AG08395 (cell line): ENCODE measurements at regions not wholly inside any gene's neighbourhood (a gene's known extent, or its start where the extent isn't known, plus 50 kb on each side); places are given as distances from the start of the nearest gene placed in this dataset.
A peak's percentile ranks its signal among the peaks of the same experiment; 100 is the strongest.

Source experiments
- DNase-seq: peaks from one replicate; pipeline ENCODE4 v3.0.0; 2012; ENCODE audit warnings: mixed read lengths, low spot score

DNA sequence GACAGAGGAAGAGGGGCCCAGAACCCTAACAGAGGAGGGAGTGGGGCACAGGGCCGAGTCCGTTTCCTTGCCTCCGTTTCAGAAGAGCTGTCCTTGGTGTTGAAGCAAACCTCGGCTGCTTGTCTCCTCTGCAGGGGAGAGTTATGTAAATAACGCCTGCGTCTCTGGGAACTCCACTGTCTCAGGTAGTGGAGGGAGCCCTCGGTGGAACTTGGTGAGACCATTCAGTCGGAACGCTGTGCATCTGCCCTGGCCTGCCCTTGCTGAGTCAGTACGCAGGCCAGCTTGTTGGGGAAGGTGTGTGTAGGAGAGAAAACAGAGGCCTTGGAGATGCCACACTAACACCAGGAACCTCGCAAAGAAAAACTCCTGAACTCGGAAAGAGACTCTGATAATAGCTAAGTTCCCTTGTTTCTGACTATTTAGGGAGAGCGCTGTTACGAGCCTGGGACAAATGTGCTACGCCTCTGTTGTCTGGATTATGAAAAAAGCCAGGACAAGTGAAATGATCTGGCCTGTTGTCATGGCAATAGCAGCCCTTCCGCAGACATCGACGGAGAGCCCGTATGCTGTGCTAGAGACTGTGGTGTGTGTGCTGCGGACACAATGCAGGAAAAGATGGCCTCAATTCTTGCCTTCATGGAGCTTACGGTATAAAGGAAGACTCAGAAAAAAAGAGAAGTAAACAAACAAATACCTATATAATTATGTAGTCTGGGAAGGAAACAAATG lies 94.6 kb upstream of the AKT3 start:
- DNase-seq, result peak; percentile 52

GRCh38 chr1:243943671-243944428 lies 93.8 kb upstream of the AKT3 start:
- no peak for DNase-seq

DNA sequence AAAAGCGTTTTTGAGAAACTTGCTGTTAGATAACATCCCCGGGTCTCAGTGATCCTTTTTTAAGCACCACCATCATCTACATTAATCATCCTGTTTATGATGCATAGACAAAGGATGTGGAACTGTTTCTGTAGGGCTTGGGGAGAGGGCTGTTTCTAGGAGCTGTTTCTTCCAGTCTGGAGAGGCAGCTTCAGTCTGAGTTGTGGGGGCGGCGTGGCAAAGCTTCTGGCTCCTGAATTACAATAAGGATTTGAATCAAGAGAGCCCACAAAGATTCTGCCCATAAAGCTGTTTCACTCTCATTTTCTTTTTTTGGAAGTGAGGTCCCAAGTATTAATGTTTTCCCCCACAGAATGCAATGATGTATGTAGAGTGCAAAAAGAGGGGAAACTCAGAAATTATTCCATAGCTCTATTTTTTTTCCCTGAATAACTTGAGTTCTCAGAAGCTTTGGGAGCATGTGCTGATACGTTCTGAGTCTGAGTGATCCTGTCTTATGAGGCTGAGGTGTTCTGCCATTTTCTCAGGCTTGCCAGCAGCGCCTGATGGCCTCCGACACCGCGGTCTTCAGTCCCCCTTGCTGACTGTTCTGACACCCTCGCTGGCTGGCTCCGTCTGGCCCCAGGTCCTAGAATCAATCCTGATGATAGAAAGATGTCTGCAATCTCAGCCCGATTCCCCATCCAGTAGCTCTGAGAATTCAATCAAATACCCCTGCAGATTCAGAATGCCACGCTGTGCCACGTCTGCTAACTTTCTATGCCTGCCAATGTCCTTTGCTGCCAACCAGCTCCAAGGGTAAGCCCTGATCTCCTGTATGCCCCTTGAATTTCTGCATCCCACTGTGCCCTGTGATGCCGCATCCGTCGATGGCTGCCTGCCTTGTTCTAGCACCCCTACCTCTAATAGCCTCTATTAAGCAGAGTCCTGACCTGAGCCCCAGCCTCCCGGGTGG lies 92.4 kb upstream of the AKT3 start:
- DNase-seq, result no peak

DNA sequence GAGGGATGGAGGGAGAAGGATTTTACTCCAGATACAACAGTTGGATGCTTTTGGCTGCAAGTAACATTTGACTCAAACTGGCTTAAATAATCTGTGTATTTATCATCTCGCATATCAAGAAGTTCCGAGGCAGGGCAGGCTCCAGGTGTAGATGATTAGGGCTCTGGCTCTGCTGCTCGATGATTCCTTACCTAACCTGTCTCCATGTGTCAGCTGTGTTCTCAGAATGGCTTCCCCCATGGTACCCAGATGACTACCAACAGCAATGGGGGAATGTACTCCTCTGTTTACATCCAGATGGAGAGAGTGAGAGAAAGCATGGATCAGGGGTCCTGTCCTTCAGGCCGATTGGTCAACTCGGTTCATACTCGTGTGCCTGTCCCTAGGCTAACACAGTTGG lies 90.4 kb upstream of the AKT3 start:
- DNase-seq, result no peak

- DNase-seq, result no peak
These were observed 89.3 kb upstream of the AKT3 start for GRCh38 chr1:243939167-243939848.

DNA sequence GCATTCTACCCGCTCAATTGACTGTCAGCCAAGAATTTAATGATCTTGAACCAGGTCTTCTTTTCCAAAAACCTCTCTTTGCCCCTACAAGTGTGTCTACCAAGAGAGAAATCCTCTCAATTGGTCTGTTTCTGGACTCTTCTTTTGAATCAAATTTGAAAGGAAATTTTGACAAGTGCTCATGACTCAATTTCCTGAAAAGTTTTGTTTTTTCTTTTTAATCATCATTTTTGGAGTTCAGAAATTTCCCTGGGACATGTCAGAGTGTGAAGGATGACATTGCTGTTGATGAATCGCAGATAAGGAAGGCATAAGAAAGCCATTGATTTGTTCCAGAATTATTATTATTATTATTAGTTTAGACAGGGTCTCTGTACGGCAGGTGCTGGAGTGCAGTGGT lies 88.2 kb upstream of the AKT3 start:
- no peak for DNase-seq

DNA sequence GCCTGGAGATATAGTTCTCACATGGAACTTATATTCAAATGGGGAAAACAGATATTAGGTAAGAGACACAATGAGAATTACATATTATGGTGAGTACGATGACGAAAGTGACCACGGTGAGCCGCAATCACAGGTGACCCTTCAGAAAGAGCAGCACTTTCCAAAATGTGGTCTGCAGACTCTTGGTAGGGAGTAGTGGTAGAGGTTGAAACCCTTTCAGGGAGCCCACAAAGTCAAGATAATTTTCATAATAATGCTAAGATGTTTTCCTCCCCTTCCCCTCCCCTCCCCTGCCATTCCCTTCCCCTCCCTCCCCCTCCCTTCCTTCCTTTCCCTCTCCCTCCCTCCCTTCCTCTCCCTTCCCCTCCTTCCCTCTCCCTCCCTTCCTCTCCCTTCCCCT lies 83.5 kb upstream of the AKT3 start:
- no peak for DNase-seq

DNA sequence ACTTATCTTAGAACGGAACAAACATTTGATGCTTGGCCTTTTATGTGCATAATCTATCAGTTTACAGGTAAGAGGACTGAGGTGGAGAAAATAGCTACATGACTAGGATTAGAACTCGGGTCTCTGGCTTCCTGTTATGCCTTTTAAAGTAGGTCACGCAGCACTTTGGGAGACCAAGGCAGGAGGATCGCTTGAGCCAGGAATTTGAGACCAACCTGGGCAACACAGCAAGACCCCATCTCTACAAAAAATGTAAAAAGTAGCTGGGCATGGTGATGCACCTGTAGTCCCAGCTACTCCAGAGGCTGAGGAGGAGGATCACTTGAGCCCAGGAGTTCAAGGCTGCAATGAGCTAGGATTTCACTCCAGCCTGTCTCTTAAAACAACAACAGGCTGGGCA lies 81.9 kb upstream of the AKT3 start:
- DNase-seq, result no peak

DNA sequence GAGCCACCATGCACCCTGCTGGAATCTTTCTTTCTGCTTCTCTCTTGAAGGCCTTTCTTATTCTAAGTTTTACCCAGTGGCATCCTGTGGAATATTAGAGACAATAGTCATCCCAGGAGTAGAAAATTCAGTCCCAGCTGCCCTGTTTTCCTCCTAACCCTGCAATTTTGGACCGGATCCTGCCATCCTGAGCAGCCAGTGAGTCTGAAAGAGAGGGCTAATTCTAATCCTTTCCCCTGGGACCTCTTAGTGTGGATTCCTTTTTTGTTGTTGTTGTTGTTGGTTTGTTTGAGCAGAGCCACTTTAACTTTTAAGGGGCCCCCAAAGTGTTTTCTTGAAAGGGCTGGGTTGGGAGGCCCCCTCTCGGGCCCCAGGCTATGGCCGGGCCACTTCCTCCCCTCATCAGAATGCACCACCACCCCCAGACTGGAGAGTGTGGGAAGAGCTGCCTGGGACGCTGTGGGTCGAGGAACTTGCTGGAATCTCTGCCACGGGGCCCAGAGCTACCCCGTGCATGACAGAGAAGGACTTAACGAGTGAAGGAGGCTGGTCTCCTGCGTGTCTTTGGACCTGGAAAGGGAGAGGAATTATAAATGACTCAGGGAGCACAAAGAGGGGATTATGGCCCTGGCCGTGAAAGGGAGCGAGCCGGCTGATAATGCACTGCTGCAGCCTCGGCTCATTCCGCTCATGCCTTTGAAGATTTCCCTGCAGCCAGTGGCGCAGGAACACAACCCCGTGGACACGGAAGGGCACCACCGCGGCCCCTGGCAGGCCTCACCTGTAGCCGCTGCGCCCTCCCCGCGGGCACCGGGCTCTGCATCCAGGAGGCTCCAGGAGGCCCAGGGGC lies 81.0 kb upstream of the AKT3 start:
- no peak for DNase-seq

- no peak for DNase-seq
These were observed 77.3 kb upstream of the AKT3 start for GRCh38 chr1:243927381-243927780.

GRCh38 chr1:243926803-243927245 lies 76.8 kb upstream of the AKT3 start:
- DNase-seq, result peak; percentile 82

- DNase-seq, result no peak
These were observed 76.3 kb upstream of the AKT3 start for GRCh38 chr1:243926299-243926698.

DNA sequence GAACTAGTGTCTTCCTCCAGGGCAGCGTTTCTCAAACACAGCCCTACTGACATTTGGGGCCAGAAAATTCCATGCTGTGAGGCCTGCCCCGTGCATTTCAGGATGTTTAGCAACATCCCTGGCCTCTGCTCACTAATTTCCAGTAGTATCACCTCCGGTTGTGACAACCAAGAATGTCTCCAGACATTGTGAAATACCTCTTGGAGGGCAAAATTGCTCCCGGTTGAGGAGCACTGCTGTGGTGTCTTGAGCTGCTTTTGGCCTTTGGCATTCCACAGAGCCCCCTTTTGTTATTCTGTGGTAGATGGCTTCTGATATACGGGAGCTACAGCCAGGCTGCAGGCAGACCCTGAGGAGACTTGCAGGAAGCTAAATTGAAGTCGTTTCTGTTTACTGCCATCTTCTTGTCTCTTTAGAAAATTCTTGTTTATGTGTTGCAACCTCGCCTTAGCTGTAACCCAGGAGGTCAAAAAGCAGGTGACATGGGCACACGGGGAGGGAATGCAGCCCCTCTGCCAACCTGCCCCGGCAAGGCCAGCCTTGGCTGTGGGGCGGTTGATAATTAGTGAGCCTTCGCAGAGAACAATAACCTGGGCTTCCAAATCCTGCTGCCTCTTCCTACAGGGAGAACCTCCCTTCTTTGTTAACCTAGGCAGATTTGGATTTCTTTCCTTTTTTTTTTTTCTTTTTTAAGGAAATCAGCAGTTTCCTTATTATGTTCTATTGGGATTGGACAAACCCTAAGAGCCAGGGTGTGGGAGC lies 74.7 kb upstream of the AKT3 start:
- no peak for DNase-seq

DNA sequence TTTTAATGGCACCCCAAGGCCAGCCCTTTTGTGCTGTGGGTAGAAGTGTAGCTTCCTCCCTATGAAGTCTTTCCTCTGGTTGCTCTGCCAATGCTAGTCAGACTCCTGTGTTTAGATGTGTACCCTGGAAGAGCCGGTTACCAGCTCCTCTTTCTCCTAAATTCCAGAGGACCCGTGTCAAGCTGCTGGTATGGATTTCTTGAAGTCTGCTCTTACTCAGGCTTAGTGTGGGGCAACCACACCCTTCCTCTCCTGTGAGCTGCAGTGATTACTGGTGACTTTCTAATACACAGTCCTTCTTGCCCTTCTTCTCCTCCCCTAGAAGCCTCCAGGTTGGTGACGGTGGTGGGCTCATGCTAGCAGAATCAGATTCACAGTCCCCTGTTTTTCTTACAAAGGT lies 74.1 kb upstream of the AKT3 start:
- DNase-seq, result peak; percentile 77

- no peak for DNase-seq
These were observed 73.5 kb upstream of the AKT3 start for GRCh38 chr1:243923292-243924171.

GRCh38 chr1:243921111-243921510 lies 71.1 kb upstream of the AKT3 start:
- DNase-seq, result no peak

DNA sequence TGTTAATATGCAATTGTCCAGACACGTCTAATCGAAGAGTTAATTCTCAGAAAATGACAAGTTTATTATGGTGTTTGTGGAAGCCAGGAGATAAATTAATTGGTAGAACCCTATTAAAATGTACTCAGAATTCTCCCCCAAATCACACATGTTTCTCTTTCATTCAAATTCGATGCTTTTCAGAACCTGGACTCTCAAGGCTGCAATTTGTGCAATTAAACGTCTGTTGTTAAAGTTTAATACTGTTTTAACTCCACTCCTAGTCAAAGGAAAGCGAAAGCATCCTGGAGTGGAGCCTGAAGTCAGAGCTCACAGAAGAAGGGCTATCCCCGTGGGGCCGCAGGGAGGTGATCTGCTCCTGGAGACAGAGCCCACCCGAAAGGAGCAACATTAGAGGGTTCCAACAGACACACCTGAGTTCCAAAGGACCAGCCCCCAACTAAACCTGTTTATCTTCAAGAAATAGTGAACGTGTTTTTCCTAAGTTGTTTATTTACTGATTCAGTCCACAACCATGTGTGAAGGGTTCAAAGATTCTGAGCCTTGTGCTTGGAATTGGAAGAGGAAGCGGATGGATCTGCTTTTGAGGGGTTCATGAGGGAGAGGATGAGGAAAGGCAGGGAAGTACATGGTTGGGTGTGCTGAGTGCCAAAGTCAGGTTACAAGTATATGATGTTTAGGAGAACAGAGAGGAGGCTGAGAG lies 68.0 kb upstream of the AKT3 start:
- DNase-seq, result peak; percentile 33

- peak; percentile 76 for DNase-seq
These were observed 67.3 kb upstream of the AKT3 start for GRCh38 chr1:243917177-243917862.
